HG02571 (cell line): ENCODE measurements at regions not wholly inside any gene's neighbourhood (a gene's known extent, or its start where the extent isn't known, plus 50 kb on each side); places are given as distances from the start of the nearest gene placed in this dataset.

Experiments
- ATAC-seq: cut with Tn5 transposase; IDR thresholded peaks from one replicate; pipeline ENCODE4 v1.9.1; 2021; ENCODE audit warnings: mild to moderate bottlenecking, moderate library complexity; ENCODE audit not compliant: unreplicated experiment

DNA sequence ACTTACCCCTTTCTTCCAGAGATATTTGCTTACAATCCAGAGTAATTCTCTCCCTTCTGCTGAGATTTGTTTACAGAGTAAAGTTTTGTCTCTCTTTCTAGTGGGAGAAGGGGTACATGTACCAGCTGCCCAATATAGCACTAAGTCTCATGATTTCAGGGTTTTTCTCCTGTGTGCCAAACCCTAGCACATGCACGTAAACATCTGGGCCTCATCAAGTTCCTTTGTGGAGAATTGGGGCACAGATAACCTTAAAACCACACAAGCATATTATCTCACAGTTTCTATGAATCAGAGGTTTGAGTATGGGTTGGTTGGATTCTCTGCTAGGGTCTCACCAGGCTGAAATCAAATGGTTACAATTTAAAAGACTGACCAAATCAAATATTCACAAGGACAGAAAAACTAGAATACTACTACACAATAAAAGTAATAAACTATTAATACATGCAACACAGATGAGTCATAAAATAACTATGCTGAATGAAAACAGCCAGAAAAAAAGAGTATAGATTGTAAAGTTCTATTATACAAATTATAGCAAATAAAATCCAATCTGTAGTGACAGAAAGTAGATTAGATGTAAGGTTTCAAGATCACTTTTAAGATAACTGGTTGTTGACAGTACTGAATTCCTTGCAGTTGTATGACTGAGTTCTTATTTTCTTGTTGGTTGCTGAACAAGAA lies 347.4 kb upstream of the PTBP2 start:
- ATAC-seq, result no peak

DNA sequence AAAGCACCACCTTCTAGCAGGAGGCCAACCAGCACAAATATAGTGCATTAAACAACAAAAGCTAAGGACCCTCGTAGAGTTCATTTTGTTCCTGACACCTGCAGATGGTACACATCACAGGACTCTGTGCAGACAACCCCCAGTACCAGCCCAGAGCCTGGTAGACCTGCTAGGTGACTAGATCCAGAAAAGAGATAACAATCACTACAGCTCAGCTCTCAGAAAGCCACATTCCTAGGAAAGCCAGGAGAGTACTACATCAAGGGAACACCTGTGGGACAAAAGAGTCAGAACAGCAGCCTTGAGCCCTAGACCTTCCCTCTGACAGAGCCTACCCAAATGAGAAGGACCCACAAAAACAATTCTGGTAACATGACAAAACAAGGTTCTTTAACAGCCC lies 344.7 kb upstream of the PTBP2 start:
- ATAC-seq, result no peak

DNA sequence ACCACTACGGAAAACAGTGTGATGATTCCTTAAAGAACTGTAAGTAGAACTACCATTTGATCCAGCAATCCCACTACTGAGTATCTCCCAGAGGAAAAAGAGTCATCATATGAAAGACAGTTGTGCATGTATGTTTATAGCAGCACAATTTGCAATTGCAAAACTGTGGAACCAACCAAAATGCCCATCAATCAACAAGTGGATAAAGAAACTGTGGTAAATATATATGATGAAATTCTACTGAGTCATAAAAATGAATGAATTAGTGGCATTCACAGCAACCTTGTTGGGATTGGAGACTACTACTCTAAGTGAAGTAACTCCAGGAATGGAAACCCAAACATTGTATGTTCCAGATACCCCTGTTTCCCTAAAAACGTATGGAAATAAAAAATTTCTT lies 337.0 kb upstream of the PTBP2 start:
- ATAC-seq, result no peak

DNA sequence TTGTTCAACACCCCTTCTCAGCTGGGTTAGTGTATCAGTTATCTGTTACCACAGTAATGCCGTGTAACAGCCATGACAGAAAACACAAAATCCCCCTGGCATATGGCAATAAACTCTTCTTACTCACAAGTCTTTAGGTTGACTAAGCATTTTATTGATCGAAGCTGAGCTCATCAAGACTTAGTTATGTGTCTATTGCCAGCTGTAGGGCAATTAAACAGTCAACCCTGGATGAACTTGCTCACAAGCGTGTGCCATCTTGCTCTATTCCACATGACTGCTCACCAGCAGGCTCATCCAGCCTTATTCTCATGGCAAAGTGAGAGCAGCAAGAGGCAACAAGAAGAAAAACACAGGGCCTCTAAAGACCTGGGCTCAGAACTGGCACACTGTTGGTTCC lies 333.8 kb upstream of the PTBP2 start:
- ATAC-seq, result no peak

DNA sequence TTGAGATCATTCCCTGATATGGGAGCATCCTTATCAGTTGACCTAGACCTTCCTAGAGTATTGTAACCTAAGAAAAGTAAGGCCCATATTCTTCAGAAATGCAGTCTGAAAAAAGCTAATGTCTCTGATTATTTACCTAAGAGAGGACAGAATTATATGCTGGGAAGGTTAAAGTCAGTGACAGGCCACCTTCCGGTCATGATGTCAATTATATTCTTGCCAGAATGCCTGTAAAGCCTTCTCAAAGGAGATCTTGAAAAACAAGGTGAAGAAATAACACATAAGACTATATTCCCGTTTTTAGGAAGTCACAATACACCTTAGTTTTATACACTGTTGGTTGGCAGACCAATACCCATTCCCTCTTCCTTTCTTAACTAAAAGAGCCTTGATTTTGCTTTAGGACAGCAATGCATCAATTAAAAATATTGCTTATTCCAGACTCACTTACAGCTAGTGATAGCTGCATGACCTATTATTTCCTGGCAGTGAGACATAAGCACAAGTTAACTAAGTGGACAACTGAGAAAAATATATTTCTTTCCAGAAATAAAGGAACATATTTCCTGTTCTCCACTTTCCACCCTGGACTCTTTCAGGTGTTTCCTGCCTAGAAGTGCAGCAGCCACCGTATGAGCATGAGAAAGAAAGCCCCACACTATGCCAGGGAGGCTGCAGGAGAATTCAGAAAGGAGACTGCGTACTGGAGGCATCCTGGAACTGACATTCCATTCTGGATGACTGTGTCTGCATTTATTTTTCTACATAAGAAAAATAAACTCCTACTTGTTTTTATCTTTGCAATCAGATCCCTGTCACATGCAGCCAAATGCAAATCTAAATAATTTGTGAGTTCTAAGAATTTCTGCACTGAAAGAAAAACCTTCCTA lies 332.9 kb upstream of the PTBP2 start:
- no peak for ATAC-seq

DNA sequence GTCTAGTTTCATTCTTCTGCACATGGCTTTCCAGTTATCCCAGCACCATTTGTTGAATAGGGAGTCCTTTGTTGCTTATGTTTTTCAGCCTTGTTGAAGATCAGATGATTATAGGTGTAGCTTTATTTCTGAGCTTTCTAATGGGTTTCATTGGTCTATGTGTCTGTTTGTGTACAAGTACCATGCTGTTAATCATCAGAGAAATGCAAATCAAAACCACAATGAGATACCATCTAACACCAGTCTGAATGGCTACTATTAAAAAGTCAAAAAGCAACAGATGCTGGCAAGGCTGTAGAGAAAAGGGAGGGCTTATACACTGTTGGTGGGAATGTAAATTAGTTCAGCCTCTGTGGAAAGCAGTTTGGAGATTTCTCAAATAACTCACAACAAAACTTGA lies 321.5 kb upstream of the PTBP2 start:
- ATAC-seq, result no peak

DNA sequence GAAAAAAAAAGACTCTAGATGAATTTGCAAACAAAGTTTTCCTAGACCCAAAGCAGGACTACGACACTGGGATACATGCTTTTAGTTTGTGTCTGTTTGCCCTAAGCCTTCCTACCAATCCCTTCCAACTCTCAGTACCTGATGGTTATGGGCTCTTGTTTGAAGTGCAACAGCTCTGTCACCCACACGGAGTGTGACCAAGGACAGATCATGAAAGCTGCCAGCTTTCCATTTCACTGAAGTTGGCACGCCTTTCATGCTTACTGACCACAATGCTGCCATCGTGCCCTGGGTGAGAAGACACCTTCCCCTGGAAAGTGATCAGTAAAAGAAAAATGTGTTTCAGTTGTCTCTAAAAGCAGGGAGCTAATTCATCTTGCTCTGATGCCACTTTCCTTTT lies 312.5 kb upstream of the PTBP2 start:
- no peak for ATAC-seq

DNA sequence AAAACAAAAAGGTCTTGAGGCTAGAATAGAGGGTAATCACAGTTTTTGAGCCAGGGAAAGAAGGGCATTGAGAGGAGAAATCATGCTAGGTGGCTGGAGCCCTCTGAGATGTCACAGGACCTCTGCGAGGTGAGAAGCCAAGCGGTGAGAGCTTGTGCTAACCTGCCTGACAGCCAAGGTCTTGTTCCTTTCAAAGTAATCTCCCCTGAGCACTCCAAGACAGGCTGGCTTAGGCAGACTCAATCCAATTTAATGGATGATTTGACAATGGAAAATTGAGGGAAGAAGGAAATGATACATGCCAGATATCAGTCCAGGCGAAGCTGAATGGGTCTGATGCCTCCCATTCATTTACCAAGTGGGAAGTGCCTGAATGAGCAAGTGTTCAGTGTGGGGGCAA lies 311.9 kb upstream of the PTBP2 start:
- ATAC-seq, result no peak

DNA sequence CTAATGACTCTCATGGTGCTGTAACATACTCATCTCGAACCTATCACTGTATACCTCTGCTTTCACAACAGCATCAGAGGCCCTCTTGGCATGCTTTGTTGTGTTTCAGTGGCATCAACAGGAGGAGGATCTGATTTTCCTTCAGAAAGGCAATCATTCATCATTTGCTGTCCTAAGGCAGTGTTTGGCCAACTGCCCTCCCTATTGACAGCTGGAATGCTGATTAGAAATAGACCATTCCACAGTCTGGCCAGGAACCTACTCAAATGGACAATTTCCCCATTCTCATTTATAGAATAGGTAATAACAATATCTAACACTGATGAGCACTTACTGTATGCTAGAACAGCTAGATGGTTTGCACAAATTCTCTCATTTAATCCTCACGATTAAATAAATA lies 310.6 kb upstream of the PTBP2 start:
- no peak for ATAC-seq

DNA sequence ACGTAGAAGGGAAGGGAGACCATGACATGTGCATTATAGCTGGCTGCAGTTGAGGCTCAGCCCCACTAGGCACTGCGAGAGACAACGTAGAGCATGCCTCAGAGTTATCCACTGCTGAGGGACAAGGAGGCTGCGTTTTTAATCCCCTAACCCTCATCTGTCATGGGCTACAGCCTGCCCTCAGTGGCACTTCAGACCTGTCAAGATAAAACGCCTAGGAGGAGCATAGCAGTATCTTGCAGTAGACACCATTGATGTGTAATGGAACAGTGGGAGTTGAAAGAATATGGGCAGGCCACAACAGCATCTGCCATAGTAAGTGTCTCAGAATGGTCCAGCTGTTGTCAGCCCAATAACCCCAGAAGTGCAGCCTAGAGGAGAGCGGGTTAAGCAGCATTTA lies 307.0 kb upstream of the PTBP2 start:
- ATAC-seq, result no peak

DNA sequence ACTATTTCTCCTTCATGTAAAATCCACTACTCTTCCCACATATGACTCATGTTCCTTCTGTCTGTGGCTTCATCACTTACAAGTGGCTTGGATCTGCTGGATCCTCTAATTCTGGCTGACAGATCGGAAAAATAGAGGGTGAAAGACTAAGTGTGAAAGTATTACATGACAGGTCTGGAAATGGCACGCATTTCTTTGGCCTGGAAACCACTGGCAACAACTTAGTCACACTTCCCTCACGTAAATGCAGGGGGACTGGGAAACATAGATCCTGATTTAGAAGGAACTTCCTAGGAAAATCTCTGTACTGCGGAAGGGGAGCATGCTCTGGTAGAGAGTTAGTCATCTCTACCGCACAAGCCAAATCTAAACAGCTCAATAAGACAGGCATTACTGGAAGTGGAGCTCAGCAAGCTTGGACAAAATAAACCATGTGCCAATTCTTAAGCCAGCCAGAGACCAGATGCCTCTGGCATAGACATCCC lies 305.4 kb upstream of the PTBP2 start:
- ATAC-seq, result no peak

DNA sequence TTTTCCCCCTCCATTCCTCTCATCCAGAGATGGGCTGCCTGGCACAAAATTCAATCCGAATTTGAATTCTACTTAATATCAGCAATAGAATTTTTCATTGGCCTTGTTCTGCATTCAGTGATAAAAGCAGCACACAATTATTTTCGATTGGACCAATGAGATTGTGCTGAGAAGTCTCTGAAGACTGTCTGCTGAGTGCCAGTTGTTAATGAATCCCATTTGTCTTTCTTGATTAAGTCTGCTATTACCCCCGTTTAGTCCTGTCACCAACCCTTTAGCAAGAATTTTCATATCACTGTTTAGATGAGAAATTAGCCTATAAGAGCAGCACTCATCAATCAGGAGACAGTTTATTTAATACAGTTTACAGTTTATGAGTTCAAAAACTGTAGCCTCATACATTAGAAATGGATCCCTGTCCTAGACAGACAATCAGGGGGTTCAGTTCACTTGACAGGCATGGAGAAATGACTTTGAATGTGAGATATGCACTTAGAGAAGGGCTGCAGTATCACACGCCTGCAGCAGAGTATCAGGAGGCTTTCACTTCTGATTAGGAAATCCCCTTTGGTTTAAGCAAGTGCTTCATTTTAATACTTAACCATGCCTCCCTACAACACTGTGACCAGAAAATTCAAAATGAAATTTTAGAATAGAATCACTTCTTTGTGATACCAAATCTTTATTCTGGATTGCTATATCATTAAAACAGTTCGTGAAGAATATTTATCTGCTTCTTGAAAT lies 304.7 kb upstream of the PTBP2 start:
- peak; percentile 91 for ATAC-seq

DNA sequence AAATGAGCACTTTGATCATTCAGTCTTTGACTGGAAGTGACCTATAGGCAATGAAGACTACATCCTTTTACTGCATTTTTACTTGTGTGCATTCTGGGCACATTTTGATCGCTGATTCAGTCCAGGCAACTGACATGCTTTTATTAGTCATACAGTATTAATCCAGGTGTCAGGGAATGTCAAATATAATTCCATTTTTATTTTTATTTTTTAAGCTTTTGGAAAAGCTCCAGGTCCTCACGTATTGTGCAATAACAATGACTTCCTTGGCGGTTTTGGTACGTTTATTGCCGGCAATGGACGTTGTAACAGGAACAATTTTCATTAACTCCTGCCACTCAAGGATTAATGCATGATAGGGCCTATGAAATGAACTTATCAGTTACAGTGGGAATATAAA lies 302.6 kb upstream of the PTBP2 start:
- no peak for ATAC-seq

DNA sequence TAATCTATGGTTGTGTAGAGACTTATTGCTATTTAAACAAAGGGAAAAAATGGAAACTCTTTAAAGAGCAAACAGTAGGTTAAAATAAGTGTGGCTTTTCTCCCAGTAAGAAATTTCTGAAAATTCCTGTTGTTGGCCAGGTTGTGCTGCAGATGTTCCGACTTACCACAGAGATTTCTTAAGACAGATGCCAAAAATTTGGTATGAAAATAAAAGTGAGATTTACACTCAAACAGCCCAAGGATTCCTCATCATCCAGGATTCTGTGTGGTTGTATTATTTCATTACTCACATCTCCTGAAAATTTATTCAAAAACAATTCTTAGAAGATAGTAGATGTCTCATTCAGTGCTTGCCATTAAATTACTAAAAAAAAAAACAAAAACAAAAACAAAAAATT lies 296.7 kb upstream of the PTBP2 start:
- ATAC-seq, result no peak

DNA sequence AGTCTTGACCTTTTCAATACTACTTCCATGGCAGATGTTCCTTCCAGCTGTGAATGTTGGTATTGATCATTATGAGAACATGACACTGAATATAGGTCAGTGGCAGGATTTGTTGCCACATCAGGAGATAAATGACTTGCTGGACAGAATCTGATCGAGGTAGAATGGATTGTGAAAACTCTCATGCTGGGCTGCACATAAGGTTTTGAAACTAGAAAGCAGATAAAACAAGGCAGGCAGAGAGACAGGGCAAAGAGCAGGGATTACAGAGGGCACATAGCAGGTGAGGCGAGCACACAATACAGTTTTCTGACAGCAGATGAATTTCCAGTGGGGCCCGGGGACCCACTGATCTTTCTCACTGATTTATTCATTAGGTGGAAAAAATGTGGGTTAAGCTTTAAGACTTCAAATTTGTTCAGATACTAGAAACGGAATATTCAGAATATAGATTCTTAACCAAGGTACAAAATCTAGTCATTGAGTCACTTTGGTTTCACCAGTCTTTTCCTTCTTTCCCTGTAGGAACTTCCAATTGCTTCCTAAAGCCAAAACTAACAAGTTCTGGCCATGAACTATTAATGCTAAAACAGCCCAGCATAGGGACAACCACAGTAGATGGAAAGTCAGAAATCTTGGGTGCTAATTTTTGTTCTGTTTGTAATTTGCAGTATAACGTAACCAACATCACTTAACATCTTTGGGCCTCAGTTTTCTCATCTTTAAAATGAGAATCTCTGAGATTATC lies 296.0 kb upstream of the PTBP2 start:
- no peak for ATAC-seq

DNA sequence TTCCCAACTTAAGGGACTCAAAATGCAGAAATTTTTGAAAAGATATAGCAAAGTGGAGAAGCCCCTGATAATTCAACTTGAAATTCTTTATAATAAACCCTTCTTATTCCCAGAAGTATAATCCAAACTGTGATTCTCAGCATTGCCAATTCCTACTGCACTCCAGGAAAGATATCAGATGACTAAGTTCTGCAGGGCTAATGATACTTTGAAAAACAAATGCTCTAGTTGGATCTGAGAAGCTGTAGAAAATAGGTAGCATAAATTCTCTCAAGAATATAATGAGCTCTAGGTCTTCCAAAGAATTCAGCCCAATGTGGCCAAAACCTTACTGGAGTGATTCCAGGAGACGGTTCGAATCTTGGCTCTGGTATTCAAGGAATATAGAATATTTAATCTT lies 294.0 kb upstream of the PTBP2 start:
- ATAC-seq, result no peak

DNA sequence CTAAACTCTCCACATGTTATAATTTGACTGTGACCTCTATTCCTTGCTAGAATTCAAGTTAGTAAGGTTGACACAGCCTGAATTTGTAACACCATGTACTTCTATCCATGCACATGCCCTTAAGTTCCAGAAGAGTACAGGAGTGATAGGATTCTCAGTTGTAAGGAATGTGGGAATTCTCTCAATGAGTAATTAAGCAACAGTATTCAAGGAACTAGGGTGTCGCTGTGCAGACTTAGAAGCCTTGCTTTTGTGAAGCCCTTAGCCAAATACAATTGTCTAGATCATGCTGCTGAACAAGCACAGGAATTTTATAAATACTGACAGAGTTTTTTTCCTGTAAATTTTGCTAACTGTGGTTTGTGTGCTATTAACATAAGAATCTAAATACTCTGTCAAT lies 276.3 kb upstream of the PTBP2 start:
- no peak for ATAC-seq

DNA sequence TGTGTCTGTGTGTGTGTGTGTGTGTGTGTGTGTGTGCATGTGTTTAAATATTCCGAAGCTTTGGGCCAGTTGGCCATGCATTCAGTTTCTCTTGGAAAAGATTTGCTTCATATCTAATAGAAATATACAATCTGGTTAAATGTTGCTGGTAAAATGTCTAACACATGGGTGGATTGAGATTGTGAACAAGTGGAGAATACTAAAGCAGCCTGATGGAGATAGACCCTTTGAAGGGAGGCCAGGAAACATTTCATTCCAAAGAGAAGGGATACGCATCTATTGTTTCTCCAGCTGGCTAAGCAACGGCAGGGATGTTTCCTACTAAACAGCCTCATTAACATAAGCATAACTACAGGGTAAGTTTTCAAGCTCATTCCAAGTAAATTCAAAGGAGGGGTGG lies 257.5 kb upstream of the PTBP2 start:
- no peak for ATAC-seq

DNA sequence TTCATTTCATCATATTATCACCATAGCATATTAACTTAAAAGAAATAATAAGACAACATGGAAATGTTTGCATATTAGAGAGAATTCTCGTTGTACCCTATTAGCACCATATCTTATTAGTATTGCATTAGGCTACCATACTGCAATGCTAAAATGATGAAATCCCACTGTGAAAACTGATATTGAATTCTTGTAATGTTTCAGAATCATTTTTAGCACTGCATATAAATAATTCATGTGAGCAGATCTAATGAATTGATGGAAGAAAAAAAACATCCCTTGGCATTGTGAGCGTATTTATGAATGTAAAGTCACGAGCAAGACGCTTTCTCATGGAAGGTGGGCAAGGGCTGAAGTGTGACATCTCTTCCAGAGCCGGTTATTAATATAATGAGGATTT lies 257.1 kb upstream of the PTBP2 start:
- ATAC-seq, result no peak

DNA sequence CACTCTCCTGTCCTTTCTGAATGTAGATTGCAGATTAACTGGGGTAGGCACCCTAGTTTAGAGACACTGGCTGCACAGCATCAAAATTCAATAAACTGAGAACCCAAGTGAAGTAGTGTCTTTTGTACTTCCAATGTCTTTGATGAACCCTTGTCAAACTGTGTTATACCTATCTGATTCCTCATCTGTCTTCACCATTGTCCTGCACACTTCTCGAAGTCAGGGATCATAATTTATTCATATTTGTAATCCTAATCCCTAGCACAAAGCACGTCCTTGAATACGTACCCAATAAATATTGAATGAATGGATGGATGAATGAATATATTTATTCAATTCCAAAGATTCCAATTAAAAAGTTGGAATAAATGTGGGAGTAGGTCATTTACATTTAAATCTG lies 256.6 kb upstream of the PTBP2 start:
- no peak for ATAC-seq

DNA sequence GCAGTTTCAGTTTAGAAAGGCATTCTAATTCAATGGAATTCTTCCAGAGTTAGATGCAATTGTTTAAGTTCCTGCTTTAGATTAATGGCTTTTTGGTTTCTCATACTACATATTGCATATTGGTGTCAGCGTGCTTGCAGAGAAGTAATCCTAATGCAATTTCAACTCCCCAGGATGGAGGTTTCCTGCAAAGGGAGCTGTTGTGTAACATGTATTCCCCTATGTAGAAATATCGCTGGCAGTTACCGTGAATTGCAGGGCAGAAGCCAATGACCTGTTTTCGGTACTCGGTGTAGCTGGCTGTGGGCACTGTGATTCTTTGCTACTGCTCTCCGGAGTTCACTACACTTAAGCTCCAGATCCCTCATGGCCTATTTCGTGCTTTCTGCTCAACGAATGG lies 256.1 kb upstream of the PTBP2 start:
- no peak for ATAC-seq
